ENCODE measurements at regions not wholly inside any gene's neighbourhood (a gene's known extent, or its start where the extent isn't known, plus 50 kb on each side); places are given as distances from the start of the nearest gene placed in this dataset.
"Not testable (repeated sequence)": the region's sequence is repeated elsewhere in the genome, so short reads cannot be mapped to it uniquely, and the experiment has no call there.

DNA sequence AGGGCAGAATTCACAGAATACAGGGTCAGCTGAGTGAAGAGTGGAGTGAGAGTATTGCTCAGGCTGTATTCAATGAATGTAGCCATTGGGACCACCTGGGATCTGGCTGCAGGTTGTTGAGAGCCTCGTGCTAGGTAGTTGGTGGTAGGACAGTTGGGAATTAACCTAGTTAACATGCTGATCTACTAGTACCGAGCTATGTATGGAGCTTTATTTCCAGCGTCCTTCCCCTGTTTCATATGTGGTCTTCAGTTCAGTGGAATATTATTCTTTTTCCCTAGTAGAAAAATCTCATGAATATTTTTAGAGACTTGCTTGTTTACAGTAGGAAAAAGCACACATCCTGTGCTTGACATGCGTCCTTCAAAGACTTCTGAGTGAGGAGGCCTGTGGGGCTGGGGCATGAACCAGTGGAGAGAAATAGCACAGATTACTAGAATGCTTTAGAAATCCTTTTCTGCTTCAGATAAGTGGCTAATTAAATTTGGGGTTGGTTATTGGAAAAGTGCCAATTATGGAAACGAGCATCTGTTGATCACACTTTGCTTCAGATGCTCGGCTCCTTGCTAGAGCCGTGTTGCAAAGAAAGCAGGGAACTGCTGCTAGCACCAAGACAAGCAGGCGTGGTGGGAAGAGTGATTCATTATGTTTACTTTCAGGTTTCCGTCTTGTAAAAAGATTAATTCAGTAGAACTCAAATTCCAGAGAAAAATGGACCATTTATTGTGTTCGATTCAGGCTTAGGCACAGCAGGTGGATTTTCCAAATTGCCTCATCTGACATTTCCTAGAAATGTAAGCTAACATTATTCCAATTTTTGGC, 53.6 kb downstream of the ARF6 start:
- DNase-seq (ENCODE audit: low spot score), result no peak

- no peak for DNase-seq (ENCODE audit: low spot score)
Observed at GRCh38 chr14:49947506-49947905, 54.6 kb downstream of the ARF6 start.

DNA sequence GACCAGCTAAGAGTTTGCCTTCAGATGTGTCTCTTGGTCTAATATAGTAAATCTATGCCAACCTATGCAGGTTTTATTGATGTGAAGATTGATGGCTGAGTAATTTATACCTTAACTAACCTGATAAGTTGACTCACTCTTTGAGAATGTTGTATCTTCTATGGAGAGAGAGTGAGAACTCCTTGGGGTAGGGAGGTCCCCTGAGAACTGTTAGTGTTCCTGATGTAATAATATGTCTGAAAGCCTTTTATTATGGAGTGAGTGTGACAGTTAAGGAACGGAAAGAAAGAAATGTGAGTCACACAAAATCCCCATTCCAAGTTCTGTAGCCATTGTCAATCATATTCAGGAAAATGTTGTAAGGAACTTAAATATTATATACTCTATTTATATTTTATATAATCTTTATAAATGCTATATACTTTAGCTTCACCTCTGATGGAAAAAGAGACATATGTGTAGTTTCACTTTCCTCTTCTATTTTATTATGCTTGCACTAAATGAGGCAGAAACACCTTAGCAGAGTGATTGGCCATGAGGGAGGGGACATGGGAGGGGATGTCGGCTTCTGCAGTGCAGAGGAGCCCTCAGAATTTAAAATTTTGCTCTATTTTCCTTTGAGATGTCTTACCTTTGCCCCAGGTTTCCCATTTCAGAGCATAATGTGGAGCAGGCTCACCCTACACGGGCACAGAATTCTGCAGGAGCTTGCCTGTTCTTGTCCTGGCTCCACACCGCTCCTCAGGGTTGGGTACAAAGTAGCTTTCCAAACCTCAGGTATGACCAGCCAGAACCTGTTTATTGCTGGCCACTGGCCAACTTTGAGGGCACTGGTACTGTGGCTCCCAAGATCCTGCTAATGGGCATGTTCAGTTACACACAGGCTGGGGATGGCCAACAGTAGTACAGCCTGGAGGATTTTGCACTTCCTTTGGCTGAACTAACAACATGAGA, 57.7 kb downstream of the ARF6 start:
- DNase-seq (ENCODE audit: low spot score), result no peak

DNA sequence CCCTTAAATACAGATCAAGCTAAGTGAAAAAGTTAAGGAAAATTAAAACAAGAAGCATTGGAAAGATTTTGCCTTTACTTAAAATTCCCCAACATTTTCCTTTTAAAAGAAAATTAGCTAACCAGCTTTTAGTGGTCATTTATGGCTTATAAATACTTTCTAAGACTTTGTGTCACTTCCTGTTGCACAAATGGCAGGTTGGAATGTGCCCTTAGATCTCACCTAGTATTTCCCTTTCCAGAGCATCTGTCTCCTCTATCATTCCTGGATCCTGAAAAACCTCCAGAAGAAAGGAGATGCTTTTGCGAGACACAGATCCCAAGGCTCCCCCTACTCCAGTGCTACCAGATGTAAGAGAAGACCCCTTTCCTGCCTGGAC, 58.3 kb downstream of the ARF6 start:
- DNase-seq (ENCODE audit: low spot score), result no peak

GRCh38 chr14:49951691-49952345, 58.9 kb downstream of the ARF6 start:
- DNase-seq (ENCODE audit: low spot score), result no peak

DNA sequence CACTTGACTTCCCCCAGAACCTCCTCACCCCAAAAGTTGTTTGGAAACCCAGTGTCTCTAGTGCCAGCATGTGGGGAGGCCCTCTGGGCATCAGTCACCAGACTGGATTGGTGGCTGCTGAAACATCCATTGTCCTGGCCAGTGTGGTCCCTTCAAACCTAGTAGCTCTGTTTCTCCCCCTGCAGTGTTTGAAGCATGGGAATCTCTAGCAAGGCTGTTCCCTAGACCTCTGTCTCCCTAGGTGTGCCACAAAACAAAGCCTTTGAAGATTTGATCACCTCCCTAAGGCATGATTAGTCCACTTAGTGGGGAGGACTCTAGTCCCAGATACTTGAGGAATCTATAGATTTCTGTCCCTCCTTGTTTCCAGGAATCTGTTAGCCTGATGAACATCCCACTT, 60.3 kb downstream of the ARF6 start:
- DNase-seq (ENCODE audit: low spot score), result no peak

- no peak for DNase-seq (ENCODE audit: low spot score)
Observed at GRCh38 chr14:49954171-49954631, 61.3 kb downstream of the ARF6 start.

DNA sequence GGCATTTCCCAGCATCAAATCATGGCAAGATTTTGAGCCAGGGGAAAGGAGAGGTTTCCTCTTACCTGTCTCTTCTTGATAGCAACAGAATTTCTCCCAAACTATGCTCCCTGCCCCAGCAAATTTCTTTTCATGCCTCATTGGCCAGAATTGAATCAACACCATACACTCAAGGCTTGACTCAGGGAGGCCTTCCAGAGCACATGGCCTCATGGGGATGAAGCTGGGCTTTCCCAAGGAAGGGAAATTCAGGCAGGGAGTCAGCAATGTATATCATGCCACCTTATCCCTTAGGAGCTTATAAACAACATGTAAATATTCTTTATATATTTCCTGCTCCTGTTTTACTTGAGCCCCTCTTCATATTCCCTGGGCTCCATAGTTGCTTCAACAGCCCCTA, 62.1 kb downstream of the ARF6 start:
- no peak for DNase-seq (ENCODE audit: low spot score)

GRCh38 chr14:49957089-49957852, 64.4 kb downstream of the ARF6 start:
- no peak for DNase-seq (ENCODE audit: low spot score)

DNA sequence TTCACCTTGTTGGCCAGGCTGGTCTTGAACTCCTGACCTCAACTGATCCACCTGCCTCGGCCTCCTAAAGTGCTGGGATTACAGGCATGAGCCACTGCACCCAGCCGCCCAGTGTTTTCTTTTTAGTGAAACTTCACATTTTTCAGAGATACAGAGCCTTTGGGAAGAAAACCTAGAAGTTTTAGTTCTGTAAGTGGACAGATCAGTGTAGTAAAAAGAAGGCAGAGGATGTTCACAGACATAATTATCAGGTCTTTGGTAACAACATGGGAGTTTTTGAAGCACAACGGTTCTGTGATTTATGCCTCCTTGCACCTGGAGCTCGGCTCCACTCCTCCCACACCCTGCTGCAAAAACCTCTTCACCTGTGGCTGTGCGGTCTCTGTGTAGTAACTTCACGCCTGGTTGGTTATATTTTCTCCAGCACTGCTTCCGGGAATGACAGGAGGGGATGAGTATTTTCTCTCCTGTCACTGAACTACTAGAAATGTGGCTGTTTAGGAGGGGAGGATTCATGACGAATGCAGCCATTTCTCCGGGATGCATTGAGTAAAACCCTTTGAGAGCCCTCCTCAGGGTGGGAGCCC, 67.0 kb downstream of the ARF6 start:
- DNase-seq (ENCODE audit: low spot score), result no peak

DNA sequence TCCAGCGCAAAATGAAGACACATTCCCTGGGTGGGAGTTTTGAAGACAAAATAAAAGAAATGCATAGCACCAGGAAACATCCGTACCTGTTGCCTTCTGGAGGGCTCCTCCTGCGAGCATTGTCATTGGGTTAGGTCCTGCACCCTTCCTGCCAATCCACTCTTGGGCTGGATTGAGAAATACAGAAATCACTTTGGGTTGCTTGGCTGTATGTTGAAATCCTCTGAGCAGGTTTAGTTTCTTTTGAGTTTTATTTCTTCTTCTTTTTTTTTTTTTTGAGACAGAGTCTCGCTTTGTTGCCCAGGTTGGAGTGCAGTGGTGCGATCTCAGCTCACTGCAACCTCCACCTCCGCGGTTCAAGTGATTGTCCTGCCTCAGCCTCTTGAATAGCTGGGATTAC, 67.6 kb downstream of the ARF6 start:
- DNase-seq (ENCODE audit: low spot score), result no peak

DNA sequence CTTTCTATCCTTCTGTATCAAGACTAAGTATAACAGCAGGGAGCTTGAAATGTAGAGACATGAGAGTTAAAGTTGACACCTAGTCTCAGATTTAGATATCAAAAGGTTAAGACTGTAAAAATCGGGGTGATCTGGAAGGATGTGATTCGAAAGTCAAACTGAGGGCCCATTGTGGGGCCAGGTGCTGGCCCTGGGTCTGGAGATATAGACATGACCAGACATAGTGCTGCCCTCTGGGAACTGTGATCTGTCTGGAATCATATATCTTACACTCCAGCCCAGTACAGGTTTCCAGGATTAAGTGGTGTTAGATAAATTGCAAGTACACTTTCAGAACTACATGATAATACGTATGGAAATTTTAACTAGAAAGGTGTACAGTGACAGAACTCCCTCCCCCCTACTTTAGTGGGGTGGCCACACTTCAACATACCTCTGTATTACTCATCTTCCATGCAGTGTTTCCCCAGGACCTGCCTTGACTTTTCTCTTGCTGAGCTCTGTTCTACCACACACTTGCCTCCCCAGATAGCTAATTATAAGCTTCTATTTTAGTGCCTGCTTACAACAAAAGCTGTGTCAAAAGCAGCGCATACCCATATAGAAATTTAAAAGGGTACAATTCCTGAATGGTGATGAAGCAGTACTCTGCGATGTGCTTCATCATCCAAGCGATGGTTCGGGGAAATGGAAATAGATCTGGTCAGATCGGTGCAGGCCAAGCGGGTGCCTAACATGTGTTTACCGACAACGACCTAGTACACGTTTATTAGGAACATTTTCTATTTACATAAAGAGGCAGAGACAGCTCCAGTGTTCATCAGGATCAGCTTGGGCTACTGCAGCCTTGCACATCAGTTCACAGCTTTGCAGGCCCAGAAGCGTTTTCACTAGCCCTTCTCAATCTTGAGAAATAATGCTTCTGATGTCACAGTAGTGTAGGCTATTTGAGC, 68.7 kb downstream of the ARF6 start:
- DNase-seq (ENCODE audit: low spot score), result no peak

GRCh38 chr14:49962621-49963020, 69.7 kb downstream of the ARF6 start:
- no peak for DNase-seq (ENCODE audit: low spot score)

GRCh38 chr14:49965068-49965651, 72.3 kb downstream of the ARF6 start:
- not testable (repeated sequence) for DNase-seq (ENCODE audit: low spot score)

GRCh38 chr14:49966304-49966809, 73.5 kb downstream of the ARF6 start:
- no peak for DNase-seq (ENCODE audit: low spot score)

DNA sequence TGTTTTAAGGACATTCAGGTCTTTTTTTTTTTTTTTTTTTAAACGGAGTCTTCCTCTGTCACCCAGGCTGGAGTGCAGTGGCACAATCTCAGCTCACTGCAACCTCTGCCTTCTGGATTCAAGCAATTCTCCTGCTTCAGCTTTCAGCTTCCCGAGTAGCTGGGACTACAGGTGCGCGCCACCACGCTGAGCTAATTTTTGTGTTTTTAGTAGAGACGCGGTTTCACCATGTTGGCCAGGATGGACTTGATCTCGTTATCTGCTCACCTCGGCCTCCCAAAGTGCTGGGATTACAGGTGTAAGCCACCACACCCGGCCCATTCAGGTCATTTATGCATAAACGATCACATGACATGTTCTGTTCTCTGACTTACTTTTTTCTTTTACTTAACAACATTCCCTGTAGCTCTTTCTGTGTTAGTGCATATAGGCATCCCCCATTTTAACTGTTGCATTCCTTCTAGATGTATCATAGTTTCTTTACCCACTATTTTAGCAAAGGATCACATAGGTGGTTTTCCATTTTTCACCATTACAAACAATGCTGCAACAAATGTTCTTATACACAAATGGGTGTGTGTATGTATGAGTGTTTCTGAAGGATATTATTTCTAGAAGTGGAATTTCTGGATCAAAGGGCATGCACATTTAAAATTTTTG, 74.2 kb downstream of the ARF6 start:
- DNase-seq (ENCODE audit: low spot score), result no peak

GRCh38 chr14:49969961-49970360, 77.1 kb downstream of the ARF6 start:
- no peak for DNase-seq (ENCODE audit: low spot score)

DNA sequence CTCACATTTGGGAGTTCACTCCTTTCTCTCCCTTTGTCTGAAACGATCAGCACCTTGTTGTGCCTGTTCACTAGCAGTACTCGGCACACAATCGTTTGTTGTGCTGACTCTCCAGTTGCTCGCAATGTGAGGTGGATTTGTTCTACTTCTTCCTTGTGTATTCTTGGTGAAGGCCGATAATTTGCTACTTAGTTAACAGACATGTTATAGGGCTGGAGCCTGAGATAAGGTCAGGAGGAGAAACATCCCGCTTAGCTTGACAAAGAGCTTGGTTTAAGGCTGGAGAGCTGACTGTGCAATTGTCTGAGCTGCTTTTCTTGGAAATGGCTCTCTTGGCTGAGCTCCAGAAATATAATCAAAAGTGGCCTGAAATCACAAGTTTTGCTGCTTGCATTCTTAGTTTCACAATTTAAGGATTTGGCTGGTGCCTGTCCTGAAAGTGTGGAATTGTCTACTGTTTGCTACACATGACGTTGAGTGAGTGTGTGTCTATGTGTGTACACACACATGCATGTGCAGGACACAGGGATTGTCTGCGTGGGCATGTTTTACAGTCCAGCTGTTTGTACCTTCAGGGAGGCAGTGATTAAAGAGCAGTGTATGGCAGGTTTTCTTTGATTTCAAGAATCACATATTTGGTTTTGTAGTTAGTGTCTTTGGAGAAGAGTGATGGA, 77.7 kb downstream of the ARF6 start:
- DNase-seq (ENCODE audit: low spot score), result no peak

Measured in RKO (cell line).